K562 (cell line): ENCODE measurements at regions not wholly inside any gene's neighbourhood (a gene's known extent, or its start where the extent isn't known, plus 50 kb on each side); places are given as distances from the start of the nearest gene placed in this dataset.

ENCODE experiments used
- ATAC-seq: fragments of 200-7000 bp; cut with Tn5 transposase; 3 replicates; pipeline ENCODE4 v1.9.1; 2020; ENCODE audit warnings: moderate library complexity
- BruUV-seq: library from RNA; stranded (reverse); fragments of 400-500 nt; replicated peaks from 2 replicates; lab custom pipeline; 2021; lab: Mats Ljungman, UMichigan
- CTCF ChIA-PET: fragments of 300-600 bp; formaldehyde crosslinking; extraction: SDS; loops from one replicate; lab custom pipeline; 2021; ENCODE audit warnings: low intra/inter-chr PET ratio; lab: Yijun Ruan, JAX
- POLR2A ChIA-PET: fragments of 300-600, 350-650 bp; sonication (Branson Sonifier 250); formaldehyde crosslinking; extraction: SDS; loops from one replicate; lab custom pipeline; 2021; ENCODE audit warnings: antibody characterized with exemption, inconsistent platforms; lab: Yijun Ruan, JAX
- DNase-seq, 4 experiments: peaks; one replicate each; pipeline versions ENCODE4 v3.0.0 to v3.0.0-alpha.2; 2011 to 2018; ENCODE audit warnings: low spot score in 3 of 4, mixed read lengths in 3 of 4; ENCODE audit errors: extremely low read depth in 1 of 4
- FAIRE-seq: peaks from 2 replicates; lab custom pipeline; 2011; peaks lifted over from hg19 to GRCh38; lab: Jason Lieb, UNC
- H2AFZ ChIP-seq: 2 replicates; pipeline ENCODE4 v1.6.0; 2011; ENCODE audit warnings: low read depth, low read length, control low read depth, inconsistent platforms
- H3K27ac ChIP-seq: fragments of 200-600 bp; 3 replicates; pipeline ENCODE4 v1.8.0; 2011; ENCODE audit warnings: low read depth, mild to moderate bottlenecking, control low read depth, inconsistent platforms, low read length, moderate library complexity, mixed read lengths; ENCODE audit errors: extremely low read depth
- H3K27me3 ChIP-seq, 2 experiments: fragments of 300-600 bp in 1 of 2; 2 replicates in 1 of 2; 3 replicates in 1 of 2; pipeline versions ENCODE4 v1.6.0 to v1.8.0; 2011; ENCODE audit warnings: inconsistent platforms in 2 of 2, low read length in 2 of 2, mild to moderate bottlenecking in 1 of 2, mixed read lengths in 1 of 2, moderate library complexity in 1 of 2; ENCODE audit not compliant: control insufficient read depth in 2 of 2, insufficient read depth in 2 of 2
- H3K36me3 ChIP-seq: fragments of 300-600 bp; 3 replicates; pipeline ENCODE4 v1.8.0; 2011; ENCODE audit warnings: mild to moderate bottlenecking, low read length, inconsistent platforms; ENCODE audit not compliant: control insufficient read depth, insufficient read depth
- H3K4me1 ChIP-seq, 2 experiments: fragments of 200-600 bp in 1 of 2; replicated peaks in 1 of 2; 2 replicates in 1 of 2; 3 replicates in 1 of 2; pipeline versions ENCODE4 v1.5.1 to v1.8.0; 2011; ENCODE audit warnings: inconsistent platforms in 2 of 2, low read length in 2 of 2, mild to moderate bottlenecking in 1 of 2, mixed read lengths in 1 of 2, moderate library complexity in 1 of 2; ENCODE audit not compliant: control insufficient read depth in 2 of 2, insufficient read depth in 2 of 2
- H3K4me2 ChIP-seq: 2 replicates; pipeline ENCODE4 v1.6.1; 2011; ENCODE audit warnings: low read length, control low read depth, inconsistent platforms, mixed read lengths; ENCODE audit not compliant: insufficient read depth
- H3K4me3 ChIP-seq: fragments of 200-600 bp; sonication (generic), shearing (Covaris generic); 2 replicates; pipeline ENCODE4 v1.5.1; 2016; ENCODE audit warnings: control low read depth, inconsistent platforms
- H3K79me2 ChIP-seq: fragments of 200-600 bp; 3 replicates; pipeline ENCODE4 v1.8.0; 2011; ENCODE audit warnings: low read length, inconsistent platforms; ENCODE audit not compliant: control insufficient read depth, insufficient read depth
- H3K9ac ChIP-seq, 2 experiments: 2 replicates each; pipeline versions ENCODE4 v1.6.0 to v1.6.1; 2011; ENCODE audit warnings: low read depth in 2 of 2, low read length in 2 of 2, control low read depth in 1 of 2, inconsistent platforms in 1 of 2, mild to moderate bottlenecking in 1 of 2, mixed read lengths in 1 of 2; ENCODE audit not compliant: insufficient read depth in 1 of 2
- H3K9me1 ChIP-seq: one replicate; pipeline ENCODE4 v1.6.0; 2011; ENCODE audit warnings: inconsistent platforms, mild to moderate bottlenecking, low read length, moderate library complexity; ENCODE audit not compliant: control insufficient read depth, insufficient read depth
- H3K9me3 ChIP-seq: replicated peaks from 2 replicates; pipeline ENCODE4 v1.5.1; 2011; ENCODE audit warnings: low read depth, low read length, inconsistent platforms; ENCODE audit not compliant: control insufficient read depth, insufficient read depth
- H4K20me1 ChIP-seq: replicated peaks from 2 replicates; pipeline ENCODE4 v1.6.1; 2011; ENCODE audit warnings: low read length, inconsistent platforms, mixed read lengths; ENCODE audit not compliant: control insufficient read depth, insufficient read depth
- ATF7 ChIP-seq: fragments of 450-650 bp; IDR thresholded peaks from 2 replicates; pipeline ENCODE4 v1.7.1; 2014; ENCODE audit warnings: mild to moderate bottlenecking, moderate library complexity
- CBX1 ChIP-seq: sonication (generic); IDR thresholded peaks from 2 replicates; pipeline ENCODE4 v1.6.1; 2016; ENCODE audit warnings: antibody characterized with exemption, low read depth, mild to moderate bottlenecking
- DIDO1 ChIP-seq: fragments of 450-650 bp; IDR thresholded peaks from 2 replicates; pipeline ENCODE4 v1.6.1; 2016; ENCODE audit warnings: low read depth, missing biosample characterization, missing genetic modification characterization
- ILF3 ChIP-seq: fragments of 450-650 bp; IDR thresholded peaks from 2 replicates; pipeline ENCODE4 v1.6.1; 2018; ENCODE audit warnings: antibody characterized with exemption, mild to moderate bottlenecking, moderate library complexity, borderline replicate concordance
- MAZ ChIP-seq, 2 experiments: fragments of 450-650 bp in 1 of 2; sonication (generic) in 1 of 2; formaldehyde crosslinking; IDR thresholded peaks in 1 of 2; conservative IDR thresholded peaks in 1 of 2; 2 replicates each; pipeline versions ENCODE4 v1.4.0 to v1.5.0; 2020; ENCODE audit warnings: mild to moderate bottlenecking in 1 of 2, missing genetic modification reagents in 1 of 2
- NBN ChIP-seq: fragments of 450-650 bp; IDR thresholded peaks from 2 replicates; pipeline ENCODE4 v1.6.1; 2016; ENCODE audit warnings: low read depth, mild to moderate bottlenecking
- RBM14 ChIP-seq: fragments of 200-400 bp; formaldehyde crosslinking; IDR thresholded peaks from 2 replicates; pipeline ENCODE4 v1.6.1; 2018; ENCODE audit warnings: low read depth, mild to moderate bottlenecking, low read length, moderate library complexity, borderline replicate concordance; ENCODE audit not compliant: insufficient read depth
- RBM22 ChIP-seq: fragments of 200-400 bp; formaldehyde crosslinking; IDR thresholded peaks from 2 replicates; pipeline ENCODE4 v1.6.1; 2018; ENCODE audit warnings: low read length, low read depth; ENCODE audit not compliant: poor library complexity, severe bottlenecking
- SETDB1 ChIP-seq: IDR thresholded peaks from one replicate; pipeline ENCODE4 v1.6.1; 2012; ENCODE audit warnings: low read length, control low read depth, inconsistent platforms
- SMARCB1 ChIP-seq: IDR thresholded peaks from 2 replicates; pipeline ENCODE4 v1.6.1; 2011; ENCODE audit warnings: improper control_type of control experiment, low read depth; ENCODE audit not compliant: insufficient read length
- SNRNP70 ChIP-seq: fragments of 200-400 bp; formaldehyde crosslinking; optimal IDR thresholded peaks from 2 replicates; pipeline ENCODE3; 2017; ENCODE audit warnings: low read depth, low read length
- TRIM24 ChIP-seq, 2 experiments: fragments of 450-650 bp; IDR thresholded peaks; 2 replicates each; pipeline ENCODE4 v1.6.1; 2016
- ZNF134 ChIP-seq: fragments of 250-450 bp; sonication (Bioruptor Pico); conservative IDR thresholded peaks from 2 replicates; pipeline ENCODE4 v1.4.0; 2020
- ZNF175 ChIP-seq: fragments of 200-800 bp; sonication (Bioruptor generic); IDR thresholded peaks from 2 replicates; pipeline ENCODE4 v1.6.1; 2016; ENCODE audit warnings: low read depth, mild to moderate bottlenecking, missing genetic modification characterization, missing compliant biosample characterization
- ZNF23 ChIP-seq: fragments of 250-450 bp; sonication (Bioruptor Pico); IDR thresholded peaks from 2 replicates; pipeline ENCODE4 v1.4.0; 2020; ENCODE audit warnings: mild to moderate bottlenecking
- ZNF274 ChIP-seq: IDR thresholded peaks from 2 replicates; pipeline ENCODE4 v1.6.1; 2011; ENCODE audit warnings: low read depth, mild to moderate bottlenecking, low read length, moderate library complexity, borderline replicate concordance
- ZNF282 ChIP-seq: sonication (generic); formaldehyde crosslinking; IDR thresholded peaks from 2 replicates; pipeline ENCODE4 v1.8.1; 2023; ENCODE audit warnings: missing genetic modification reagents
- ZNF583 ChIP-seq: fragments of 250-450 bp; sonication (Bioruptor Pico); IDR thresholded peaks from 2 replicates; pipeline ENCODE4 v1.4.0; 2020
- WGBS: fragments of 100-300 bp; shearing (Covaris generic); methylation state at CpG from one replicate; pipeline ENCODE4 v1.1.6; 2016; ENCODE audit warnings: low coverage, mixed read lengths; ENCODE audit not compliant: insufficient coverage; ENCODE audit errors: missing lambda C conversion rate; 5-methylcytosine and 5-hydroxymethylcytosine counted together
- in situ Hi-C: fragments of 300-500 bp; cut with MboI; formaldehyde crosslinking; loops from 4 replicates; pipeline ENCODE4 v1.15.0; 2018; ENCODE audit warnings: inconsistent platforms, mixed read lengths
- intact Hi-C: fragments of 100-400 bp; cut with micrococcal nuclease; formaldehyde crosslinking; loops from 2 replicates; pipeline ENCODE4 v1.14.2; 2022

- CTCF ChIA-PET, result no interaction called here
- H3K4me3 ChIP-seq, result no peak overlapping the region
- intact Hi-C loops (no loop called here), in situ Hi-C loops (no loop called here)
- DNase-seq (no peak), ATAC-seq (no peak), FAIRE-seq (no peak)
- H3K27me3 ChIP-seq, result peaks cover 6 to 23% of the 10 kb centered on the region in 2 experiments; a peak in 3 of 5 replicates
- no peaks in the 10 kb centered on the region for H3K36me3 ChIP-seq
- no peaks in the 10 kb centered on the region for H3K9me1 ChIP-seq
- TF ChIP-seq ZNF274 (no peak), ZNF134 (CRISPR knock-in tag) (no peak), ILF3 (no peak)
- H3K4me1 ChIP-seq, result no peaks in the 10 kb centered on the region
- no peaks in the 10 kb centered on the region for H3K9me3 ChIP-seq
- no peak overlapping the region for H3K9ac ChIP-seq
- H2AFZ ChIP-seq, result no peak overlapping the region
- no peak overlapping the region for H3K27ac ChIP-seq
- POLR2A ChIA-PET, result no interaction called here
- no peaks in the 10 kb centered on the region for H4K20me1 ChIP-seq
- no peak overlapping the region for H3K4me2 ChIP-seq
- 1% methylated on average over 3 of the region's 3 CpGs for WGBS
- no peaks in the 10 kb centered on the region for H3K79me2 ChIP-seq
- BruUV-seq, result no TSS peak
Measured at GRCh38 chr7:130789436-130789835, 55.4 kb upstream of the KLF14 start.

GRCh38 chr7:130791746-130792145 is 57.7 kb upstream of the KLF14 start:
- POLR2A ChIA-PET, result interaction anchor here (0.5 to 1.6 kb wide), 3 partner anchors 9 to 1028 kb away, joined by 3 to 4 read pairs (median 4); no protein-coding TSS in a partner anchor
- H3K27ac ChIP-seq, result no peak overlapping the region
- no peaks in the 10 kb centered on the region for H3K9me1 ChIP-seq
- H3K4me2 ChIP-seq, result no peak overlapping the region
- H3K36me3 ChIP-seq, result no peaks in the 10 kb centered on the region
- no peak overlapping the region for H3K4me3 ChIP-seq
- H3K79me2 ChIP-seq, result no peaks in the 10 kb centered on the region
- WGBS, result 1% methylated on average over 4 of the region's 4 CpGs
- peaks cover 5 to 16% of the 10 kb centered on the region in 2 experiments; a peak in 3 of 5 replicates for H3K27me3 ChIP-seq
- CTCF ChIA-PET, result no interaction called here
- no peak for FAIRE-seq
- ATAC-seq, result no peak
- intact Hi-C loops (no loop called here), in situ Hi-C loops (no loop called here)
- no peak overlapping the region for H3K9ac ChIP-seq
- no peaks in the 10 kb centered on the region for H3K9me3 ChIP-seq
- H2AFZ ChIP-seq, result no peak overlapping the region
- no TSS peak for BruUV-seq
- H3K4me1 ChIP-seq, result no peaks in the 10 kb centered on the region
- no peaks in the 10 kb centered on the region for H4K20me1 ChIP-seq
- no peak for DNase-seq
- TF ChIP-seq NBN, result no peak
- TF ChIP-seq SETDB1, result no peak
- no peak for TF ChIP-seq RBM14
- TF ChIP-seq ZNF175 (CRISPR knock-in tag), result no peak
- no peak for TF ChIP-seq MAZ (CRISPR knock-in tag; conservative IDR thresholded peaks at IDR 0.05 in 1 of 2, IDR thresholded peaks at IDR 0.05 in 1 of 2)
- no peak for TF ChIP-seq SNRNP70
- TF ChIP-seq TRIM24 (IDR thresholded peaks at IDR 0.05), result no peak
- no peak for TF ChIP-seq ZNF583 (CRISPR knock-in tag)
- TF ChIP-seq ZNF23 (CRISPR knock-in tag), result no peak
- TF ChIP-seq SMARCB1, result no peak
- no peak for TF ChIP-seq ZNF282 (CRISPR knock-in tag)
- TF ChIP-seq CBX1, result no peak
- no peak for TF ChIP-seq ATF7
- TF ChIP-seq RBM22, result no peak
- no peak for TF ChIP-seq DIDO1
